ENCODE measurements at regions not wholly inside any gene's neighbourhood (a gene's known extent, or its start where the extent isn't known, plus 50 kb on each side); places are given as distances from the start of the nearest gene placed in this dataset.

- TF ChIP-seq CTCF (IDR thresholded peaks at IDR 0.05; ENCODE audit: low read depth, low read length): no peak
- CTCF ChIA-PET: no interaction called here
- DNase-seq (ENCODE audit: low read depth, low spot score): no peak
- Histone ChIP-seq H3K27ac (ENCODE audit: low read depth, low read length) (no peak overlapping the region), H3K4me3 (ENCODE audit: low read depth, low read length) (no peak overlapping the region), H3K9me3 (ENCODE audit: control insufficient read depth, insufficient read depth, low read length) (no peaks in the 10 kb centered on the region; the same call in 1 of the 2 replicates), H3K27me3 (ENCODE audit: control insufficient read depth, insufficient read depth, low read length) (peaks cover 44% of the 10 kb centered on the region)
- POLR2A ChIA-PET: no interaction called here
These were observed 209.0 kb upstream of the ZMIZ1 start for GRCh38 chr10:78859769-78860168.

- H3K4me3 ChIP-seq (ENCODE audit: low read depth, low read length): no peak overlapping the region
- no peak for DNase-seq (ENCODE audit: low read depth, low spot score)
- H3K27ac ChIP-seq (ENCODE audit: low read depth, low read length): no peak overlapping the region
- POLR2A ChIA-PET: no interaction called here
- peaks cover 44% of the 10 kb centered on the region for H3K27me3 ChIP-seq (ENCODE audit: control insufficient read depth, insufficient read depth, low read length)
- TF ChIP-seq CTCF (IDR thresholded peaks at IDR 0.05; ENCODE audit: low read depth, low read length): no peak
- H3K9me3 ChIP-seq (ENCODE audit: control insufficient read depth, insufficient read depth, low read length): no peaks in the 10 kb centered on the region; the same call in 1 of the 2 replicates
- CTCF ChIA-PET: no interaction called here
These were observed 208.4 kb upstream of the ZMIZ1 start for GRCh38 chr10:78860260-78860914.

- ChIA-PET POLR2A (no interaction called here), CTCF (no interaction called here)
- no peak for DNase-seq (ENCODE audit: low read depth, low spot score)
These were observed 207.0 kb upstream of the ZMIZ1 start for GRCh38 chr10:78861529-78862327.

GRCh38 chr10:78862328-78862640, 206.5 kb upstream of the ZMIZ1 start:
- DNase-seq (ENCODE audit: low read depth, low spot score): no peak
- TF ChIP-seq CTCF (IDR thresholded peaks at IDR 0.05; ENCODE audit: low read depth, low read length): no peak
- Histone ChIP-seq H3K4me3 (ENCODE audit: low read depth, low read length) (no peak overlapping the region), H3K27me3 (ENCODE audit: control insufficient read depth, insufficient read depth, low read length) (peaks cover 30% of the 10 kb centered on the region), H3K9me3 (ENCODE audit: control insufficient read depth, insufficient read depth, low read length) (no peaks in the 10 kb centered on the region; the same call in 1 of the 2 replicates), H3K27ac (ENCODE audit: low read depth, low read length) (no peak overlapping the region)
- ChIA-PET CTCF (no interaction called here), POLR2A (no interaction called here)

More at GRCh38 chr10:78861529-78862327, 207.0 kb upstream of the ZMIZ1 start:
- no peaks in the 10 kb centered on the region; the same call in 1 of the 2 replicates for H3K9me3 ChIP-seq (ENCODE audit: control insufficient read depth, insufficient read depth, low read length)
- H3K27me3 ChIP-seq (ENCODE audit: control insufficient read depth, insufficient read depth, low read length): peaks cover 35% of the 10 kb centered on the region
- H3K4me3 ChIP-seq (ENCODE audit: low read depth, low read length): no peak overlapping the region
- no peak overlapping the region for H3K27ac ChIP-seq (ENCODE audit: low read depth, low read length)
- no peak for TF ChIP-seq CTCF (IDR thresholded peaks at IDR 0.05; ENCODE audit: low read depth, low read length)

- H3K27me3 ChIP-seq (ENCODE audit: control insufficient read depth, insufficient read depth, low read length): peaks cover 29% of the 10 kb centered on the region
- POLR2A ChIA-PET: no interaction called here
- CTCF ChIA-PET: no interaction called here
These were observed 205.4 kb upstream of the ZMIZ1 start for GRCh38 chr10:78863140-78863905.

More at GRCh38 chr10:78863140-78863905, 205.4 kb upstream of the ZMIZ1 start:
- Histone ChIP-seq H3K27ac (ENCODE audit: low read depth, low read length) (no peak overlapping the region), H3K9me3 (ENCODE audit: control insufficient read depth, insufficient read depth, low read length) (no peaks in the 10 kb centered on the region; the same call in 1 of the 2 replicates), H3K4me3 (ENCODE audit: low read depth, low read length) (no peak overlapping the region)
- no peak for DNase-seq (ENCODE audit: low read depth, low spot score)
- TF ChIP-seq CTCF (IDR thresholded peaks at IDR 0.05; ENCODE audit: low read depth, low read length): no peak
